GM19240 (cell line): ENCODE measurements at regions not wholly inside any gene's neighbourhood (a gene's known extent, or its start where the extent isn't known, plus 50 kb on each side); places are given as distances from the start of the nearest gene placed in this dataset.
"Not testable (repeated sequence)": the region's sequence is repeated elsewhere in the genome, so short reads cannot be mapped to it uniquely, and the experiment has no call there.

Experiments used
- DNase-seq: peaks from one replicate; pipeline ENCODE4 v3.0.0; 2011; ENCODE audit warnings: low spot score; ENCODE audit not compliant: insufficient read length

DNA sequence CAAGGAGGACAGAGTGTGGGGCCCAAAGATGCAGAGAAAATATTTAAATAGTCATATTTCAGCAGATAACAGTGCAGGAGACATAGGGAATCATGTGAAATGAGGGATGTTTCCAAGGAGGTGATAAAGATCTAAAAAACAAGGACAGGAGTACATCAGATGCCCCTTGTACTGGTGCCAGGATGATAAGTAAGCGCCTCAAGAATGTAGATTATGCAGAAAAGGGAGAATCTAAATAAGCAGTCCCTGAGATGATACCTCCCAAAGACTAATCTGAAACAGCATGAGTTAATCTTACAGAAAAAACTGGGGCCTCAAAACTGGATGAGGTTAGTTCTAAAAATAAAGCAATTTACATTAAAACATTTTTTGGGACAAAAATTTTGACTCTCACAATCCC lies 136.1 kb upstream of the WDFY3 start:
- DNase-seq, result no peak

DNA sequence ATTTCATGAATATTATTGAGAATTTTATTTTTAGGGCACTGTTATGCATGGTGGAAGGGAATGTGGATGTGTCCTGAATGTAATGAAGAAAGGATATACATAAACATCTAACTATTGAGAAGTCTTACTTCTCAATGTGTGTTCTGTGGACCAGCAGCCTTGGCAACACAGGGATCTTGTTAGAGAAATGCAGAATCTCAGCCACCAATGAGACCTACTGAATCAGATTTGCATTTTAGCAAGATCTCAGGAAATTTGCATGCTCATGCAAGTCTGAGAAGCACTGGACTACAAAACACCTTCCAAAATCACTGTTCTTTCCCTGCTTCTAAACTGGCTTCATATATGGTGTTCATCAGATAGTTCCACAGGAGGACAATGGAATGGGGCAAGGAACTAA lies 139.7 kb upstream of the WDFY3 start:
- DNase-seq, result no peak

DNA sequence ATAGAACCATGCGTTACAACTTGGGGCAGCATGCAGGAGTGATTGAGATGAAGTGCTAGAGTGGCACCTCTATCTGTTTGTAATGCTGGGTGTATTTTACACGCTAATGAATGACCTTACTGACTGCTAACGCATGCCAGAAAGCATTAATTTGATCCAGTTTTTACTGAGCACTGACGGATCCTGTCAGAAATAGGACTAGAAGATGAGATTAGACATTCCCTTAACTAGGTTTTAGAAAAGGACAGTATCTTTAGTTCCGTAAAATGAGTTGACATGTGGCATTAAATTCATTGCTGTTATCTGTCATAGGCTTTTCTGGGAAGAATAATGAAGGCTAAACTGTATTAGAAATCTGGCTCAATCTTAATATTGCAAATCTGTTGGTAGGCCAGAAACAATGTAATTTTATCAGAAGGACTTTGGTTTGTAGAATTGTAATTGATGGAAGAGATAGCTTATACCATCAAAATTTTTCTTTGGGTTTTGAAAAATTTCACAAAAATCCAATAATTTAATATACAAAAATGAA lies 140.4 kb upstream of the WDFY3 start:
- DNase-seq, result no peak

DNA sequence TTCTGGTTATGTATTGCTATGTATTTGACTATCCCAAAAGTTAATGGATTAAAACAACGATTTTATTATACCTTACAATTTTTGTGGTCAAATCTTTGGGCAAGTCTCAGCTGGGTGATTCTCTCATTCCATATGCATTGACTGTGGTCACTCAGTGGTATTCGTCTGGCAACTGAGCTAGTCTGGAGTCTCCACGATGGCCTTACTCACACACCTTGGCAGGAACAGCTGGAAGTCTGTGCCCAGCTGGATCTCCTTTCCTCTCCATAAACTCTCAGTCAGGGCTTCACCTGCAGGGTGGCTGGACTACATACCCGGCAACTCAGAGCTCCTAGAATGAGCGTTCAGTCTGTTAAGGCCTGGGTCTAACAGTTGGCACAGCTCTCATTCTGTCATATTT lies 141.1 kb upstream of the WDFY3 start:
- no peak for DNase-seq

DNA sequence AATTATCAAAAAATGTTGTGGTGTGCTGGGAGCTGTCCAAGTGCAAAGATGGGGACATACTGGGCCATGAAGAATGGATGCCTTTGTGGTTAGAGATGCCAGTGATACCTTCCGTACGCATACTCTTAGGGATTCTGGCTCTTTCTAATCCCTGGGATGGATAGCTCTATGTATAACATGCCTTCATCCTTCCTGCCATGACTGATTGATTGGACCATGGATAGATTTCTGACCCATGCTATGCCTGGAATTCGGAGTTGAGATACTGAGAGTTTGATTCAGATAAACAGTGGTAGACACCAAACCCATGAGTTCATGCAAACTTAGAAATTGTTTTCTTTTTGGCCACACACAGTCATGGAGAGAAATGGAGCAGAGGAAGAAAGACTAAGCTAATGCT lies 147.2 kb upstream of the WDFY3 start:
- DNase-seq, result no peak

DNA sequence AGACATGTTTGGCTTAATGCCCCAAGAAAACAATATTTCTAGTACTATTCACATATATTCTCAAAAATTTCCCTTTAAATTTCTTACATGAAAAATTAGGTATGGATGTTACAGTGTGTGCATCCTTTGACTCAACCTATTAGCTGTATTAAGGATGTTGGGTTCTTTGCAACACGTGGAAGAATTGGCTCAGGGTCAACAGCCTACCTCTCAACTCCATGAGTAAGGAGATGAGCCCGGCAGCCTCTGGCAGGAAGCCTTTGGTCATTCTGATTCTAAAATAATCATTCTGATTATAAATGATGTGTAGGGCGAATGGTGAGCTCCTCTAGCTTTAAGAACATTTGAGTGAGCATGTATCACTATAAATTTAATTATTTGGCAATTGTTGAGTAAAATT lies 148.0 kb upstream of the WDFY3 start:
- no peak for DNase-seq

DNA sequence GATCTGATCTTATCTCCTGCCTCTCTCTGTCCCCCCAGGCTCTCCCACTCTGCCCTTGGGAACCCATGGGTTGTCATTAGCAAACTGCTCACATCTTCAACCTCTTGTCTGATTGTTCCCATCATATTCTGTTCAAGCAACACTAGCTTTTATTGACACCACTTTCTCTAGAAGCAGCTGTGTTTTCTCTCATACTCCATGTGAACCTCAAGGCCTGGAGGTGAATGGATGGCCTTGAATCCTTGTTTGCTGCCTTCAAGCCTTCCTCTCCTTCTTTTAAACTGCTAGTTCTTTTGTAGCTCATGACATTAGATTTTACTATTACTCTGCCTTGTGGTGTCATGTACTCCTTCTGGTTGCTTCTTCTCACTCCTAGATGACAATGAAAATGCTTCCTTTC lies 149.5 kb upstream of the WDFY3 start:
- no peak for DNase-seq

DNA sequence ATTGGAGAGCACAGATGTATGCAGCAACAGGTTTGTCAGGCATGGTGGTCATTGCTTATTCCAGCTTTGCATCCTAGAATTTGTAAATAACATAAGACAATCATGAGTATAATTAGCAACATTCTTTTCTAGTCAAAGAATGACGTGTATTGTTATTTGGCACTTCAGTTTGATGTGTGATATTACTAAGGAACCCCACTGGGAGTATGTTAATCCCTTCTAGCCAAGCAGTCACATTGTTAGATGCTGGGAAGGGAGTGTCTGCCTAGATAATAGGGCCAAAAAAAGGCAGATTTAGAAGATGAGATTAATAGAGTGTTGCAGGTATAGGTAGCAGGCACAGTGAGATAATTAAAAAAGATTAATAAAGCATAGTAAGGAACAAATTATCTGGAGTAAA lies 159.2 kb upstream of the WDFY3 start:
- no peak for DNase-seq

DNA sequence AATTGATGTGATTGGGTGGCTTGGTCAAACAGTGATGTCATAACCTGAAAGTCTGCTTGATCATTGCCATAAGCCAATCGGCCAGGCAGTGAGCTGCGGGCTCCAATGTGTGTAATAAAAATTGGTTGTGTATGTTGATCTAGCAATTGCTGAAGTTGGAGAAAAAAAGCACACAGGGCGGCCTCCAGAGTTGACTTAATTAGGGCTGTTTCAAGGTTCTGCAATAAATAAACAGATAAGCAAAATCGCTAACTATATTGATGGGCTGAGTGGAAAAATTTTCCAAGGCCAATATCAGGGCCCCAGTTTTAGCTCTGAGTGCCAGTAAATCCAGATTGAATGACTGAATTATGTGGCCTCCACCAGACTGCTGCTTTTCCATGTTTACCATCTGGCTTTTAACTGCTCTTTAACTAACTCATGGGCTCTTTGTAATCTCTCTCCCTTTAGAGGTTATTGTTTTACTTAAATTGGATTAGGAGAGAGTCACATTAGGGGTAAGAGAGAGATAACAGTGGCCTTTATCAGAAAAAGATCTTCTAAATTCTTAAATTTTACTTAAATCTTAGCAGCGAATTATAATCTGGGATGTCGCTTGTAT lies 160.6 kb upstream of the WDFY3 start:
- no peak for DNase-seq

DNA sequence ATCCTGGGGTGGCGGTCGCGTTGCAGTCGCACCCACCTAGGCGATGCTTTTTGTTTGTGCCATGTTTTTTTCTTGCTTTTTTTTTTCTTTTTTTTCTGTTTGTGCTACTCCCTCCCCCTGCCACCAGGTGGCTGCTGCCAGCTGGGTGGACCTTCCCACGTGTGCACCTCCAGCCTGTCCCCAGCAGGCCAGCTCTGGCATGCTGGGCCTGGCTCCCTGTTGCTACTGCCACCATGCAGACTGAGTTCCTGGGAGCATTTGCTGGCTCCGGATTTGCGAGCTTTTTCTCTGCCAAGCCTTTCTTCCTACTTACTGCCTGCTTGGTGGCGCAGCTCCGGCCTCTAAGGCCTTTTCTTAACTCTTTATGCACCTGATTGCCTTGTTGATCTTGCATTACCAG lies 161.2 kb upstream of the WDFY3 start:
- DNase-seq, result peak; percentile 1

DNA sequence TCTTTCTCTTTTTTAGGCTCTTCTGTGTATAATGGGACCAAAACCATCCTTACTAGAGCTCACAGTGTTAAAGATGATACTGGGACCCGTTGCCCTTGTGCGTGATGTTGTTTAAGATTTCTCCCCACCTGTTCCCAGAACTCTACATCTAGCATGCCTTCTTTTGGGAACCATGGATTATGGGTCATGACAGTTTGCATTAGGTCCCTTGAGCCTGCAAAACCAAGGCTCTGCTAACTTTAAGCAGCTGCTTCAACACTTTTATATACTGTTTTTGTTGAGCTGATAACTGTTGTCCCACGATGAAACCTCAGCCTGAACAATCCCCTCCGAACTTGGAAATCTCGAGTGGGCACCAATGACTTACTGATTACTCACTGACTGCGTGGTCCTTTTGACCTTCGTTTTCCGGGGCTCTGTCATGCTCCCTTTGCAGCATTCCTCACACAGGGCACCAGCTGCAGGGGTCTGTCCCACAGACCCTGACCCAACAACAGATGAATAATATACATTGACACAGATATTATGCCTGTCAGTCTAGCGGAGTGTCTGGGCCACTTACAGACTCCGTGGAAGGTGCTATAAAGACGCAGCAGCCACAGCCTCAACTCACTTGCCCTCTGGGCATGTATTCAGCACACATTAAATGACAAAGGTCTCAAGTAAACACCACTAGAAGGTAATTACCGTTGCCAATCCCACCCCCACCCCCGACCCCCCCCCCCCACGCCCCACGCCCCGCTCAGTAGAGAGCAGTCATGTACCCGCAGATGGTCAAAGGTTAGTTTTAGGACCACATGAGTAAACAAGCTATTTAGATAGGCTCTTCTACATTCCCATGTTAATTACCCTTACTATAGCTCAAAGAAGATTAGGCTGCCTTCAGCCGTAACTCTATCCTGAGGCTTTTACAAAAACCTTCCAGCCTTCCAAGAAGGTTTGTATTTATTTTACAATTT lies 162.0 kb upstream of the WDFY3 start:
- DNase-seq, result no peak

DNA sequence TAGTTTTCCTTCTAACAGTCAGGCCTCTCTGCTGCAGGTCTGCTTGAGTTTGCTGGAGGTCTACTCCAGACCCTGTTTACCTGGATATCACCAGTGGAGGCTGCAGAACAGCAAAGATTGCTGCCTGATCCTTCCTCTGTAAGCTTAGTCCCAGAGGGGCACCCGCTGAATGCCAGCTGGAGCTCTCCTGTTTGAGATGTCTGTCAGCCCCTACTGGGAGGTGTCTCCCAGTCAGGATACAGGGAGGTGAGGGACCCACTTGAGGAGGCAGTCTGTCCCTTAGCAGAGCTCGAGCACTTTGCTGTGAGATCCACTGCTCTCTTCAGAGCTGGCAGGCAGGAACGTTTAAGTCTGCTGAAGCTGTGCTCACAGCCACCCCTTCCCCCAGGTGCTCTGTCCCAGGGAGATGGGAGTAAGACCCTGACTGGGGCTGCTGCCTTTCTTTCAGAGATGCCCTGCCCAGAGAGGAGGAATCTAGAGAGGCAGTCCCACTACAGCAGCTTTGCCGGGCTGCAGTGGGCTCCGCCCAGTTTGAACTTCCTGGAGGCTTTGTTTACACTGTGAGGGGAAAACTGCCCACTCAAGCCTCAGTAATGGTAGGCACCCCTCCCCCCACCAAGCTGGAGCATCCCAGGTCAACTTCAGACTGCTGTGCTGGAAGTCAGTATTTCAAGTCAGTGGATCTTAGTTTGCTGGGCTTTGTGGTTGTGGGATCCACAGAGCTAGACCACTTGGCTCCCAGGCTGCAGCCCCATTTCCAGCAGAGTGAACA lies 163.1 kb upstream of the WDFY3 start:
- DNase-seq, result not testable (repeated sequence)

DNA sequence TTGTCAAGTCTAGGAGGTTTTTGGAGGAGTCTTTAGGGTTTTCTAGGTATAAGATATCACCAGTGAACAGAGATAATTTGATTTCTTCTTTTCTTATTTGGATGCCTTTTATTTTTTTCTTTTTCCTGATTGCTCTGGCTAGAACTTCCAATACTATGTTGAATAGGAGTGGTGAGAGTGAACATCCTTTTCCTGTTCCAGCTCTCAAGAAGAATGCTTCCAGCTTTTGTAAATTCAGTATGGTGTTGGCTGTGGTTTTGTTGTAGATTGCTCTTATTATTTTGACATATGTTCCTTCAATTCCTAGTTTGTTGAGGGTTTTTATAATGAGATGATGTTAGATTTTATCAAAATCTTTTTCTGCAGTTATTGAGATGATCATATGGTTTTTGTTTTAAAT lies 165.6 kb upstream of the WDFY3 start:
- no peak for DNase-seq

DNA sequence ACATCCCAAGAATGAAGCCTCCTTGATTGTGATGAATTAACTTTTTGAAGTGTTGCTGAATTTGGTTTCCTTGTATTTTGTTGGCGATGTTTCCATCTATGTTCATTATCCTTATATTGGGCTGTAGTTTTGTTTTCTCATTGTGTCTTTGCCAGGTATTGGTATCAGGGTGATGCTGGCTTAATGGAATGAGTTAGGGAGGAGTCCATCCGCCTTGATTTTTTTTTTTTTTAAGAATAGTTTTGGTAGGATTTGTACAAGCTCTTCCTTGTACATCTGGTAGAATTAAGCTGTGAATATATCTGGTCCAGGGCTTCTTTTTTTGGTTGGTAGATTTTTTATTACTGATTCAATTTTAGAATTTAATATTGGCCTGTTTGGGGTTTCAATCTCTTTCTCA lies 166.1 kb upstream of the WDFY3 start:
- no peak for DNase-seq

DNA sequence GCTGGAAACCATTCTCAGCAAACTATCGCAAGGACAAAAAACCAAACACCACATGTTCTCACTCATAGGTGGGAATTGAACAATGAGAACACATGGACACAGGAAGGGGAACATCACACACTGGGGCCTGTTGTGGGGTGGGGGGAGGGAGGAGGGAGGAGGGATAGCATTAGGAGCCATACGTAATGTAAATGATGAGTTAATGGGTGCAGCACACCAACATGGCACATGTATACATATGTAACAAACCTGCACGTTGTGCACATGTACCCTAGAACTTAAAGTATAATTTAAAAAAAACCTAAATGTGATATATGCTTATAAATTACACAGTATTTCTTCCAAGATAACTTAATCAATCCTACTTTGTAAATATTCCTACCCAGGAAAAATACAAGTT lies 173.3 kb upstream of the WDFY3 start:
- not testable (repeated sequence) for DNase-seq

DNA sequence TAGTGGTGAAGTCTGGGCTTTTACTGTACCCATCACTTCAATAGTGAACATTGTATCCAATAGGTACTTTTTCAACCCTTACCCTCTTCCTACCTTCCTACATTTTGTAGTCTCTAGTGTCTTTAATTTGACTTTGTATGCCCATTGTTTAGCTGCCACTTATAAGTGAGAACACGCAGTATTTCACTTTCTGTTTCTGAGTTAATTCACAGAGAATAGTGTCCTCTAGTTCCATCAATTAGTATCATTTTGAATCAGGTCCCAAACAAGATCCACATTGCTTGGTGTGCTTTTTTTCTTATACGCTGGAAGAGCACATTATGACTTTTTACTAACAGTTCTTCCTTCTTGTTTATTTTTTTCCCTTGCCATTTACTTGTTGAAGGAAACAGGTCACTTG lies 176.0 kb upstream of the WDFY3 start:
- DNase-seq, result no peak

DNA sequence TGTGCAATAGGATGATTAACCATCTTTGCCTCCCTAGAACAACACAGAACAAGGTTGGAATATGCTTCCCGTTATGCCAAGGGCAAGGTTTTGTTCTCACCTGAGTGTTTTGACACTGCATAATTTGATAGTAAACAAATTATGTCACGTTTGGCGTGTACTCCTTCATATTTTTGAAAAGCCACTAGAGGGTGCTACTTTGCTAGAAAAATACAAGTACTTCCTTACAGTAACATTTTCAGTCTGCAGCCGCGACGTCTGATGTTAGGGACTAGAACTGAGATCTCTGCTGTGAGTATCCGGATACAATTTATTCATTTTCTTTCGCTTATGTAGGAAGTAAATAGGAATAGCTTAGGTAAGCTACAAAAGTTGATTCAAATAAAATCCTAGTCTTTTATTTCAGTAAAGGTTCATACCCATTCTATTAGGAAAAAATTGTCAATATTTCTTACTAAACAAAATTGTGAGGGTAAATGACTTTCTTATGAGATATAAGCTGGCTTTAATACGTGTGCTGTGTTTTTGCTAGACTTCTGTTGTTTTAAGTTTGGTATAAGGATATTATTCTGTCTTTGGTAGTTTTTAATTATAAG lies 181.1 kb upstream of the WDFY3 start:
- DNase-seq, result peak; percentile 3

DNA sequence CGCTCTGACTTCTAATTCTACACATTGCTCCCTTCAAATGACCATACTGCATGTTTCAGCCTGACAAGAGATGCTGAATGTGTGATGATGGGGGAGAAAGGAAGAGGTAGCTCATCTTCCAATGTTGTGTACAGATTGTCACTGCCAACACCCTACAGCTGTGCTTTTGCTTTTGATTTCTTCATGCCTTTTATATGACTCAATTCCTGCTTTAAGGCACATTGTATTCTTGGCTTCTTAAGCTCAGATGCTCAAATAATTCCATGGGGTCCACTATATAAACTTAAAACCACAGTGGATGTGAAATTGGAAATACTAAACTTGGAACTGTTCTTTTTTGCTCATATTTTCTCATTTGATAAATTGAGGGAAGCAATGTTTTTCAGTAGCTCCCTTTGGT lies 183.2 kb upstream of the WDFY3 start:
- DNase-seq, result no peak

DNA sequence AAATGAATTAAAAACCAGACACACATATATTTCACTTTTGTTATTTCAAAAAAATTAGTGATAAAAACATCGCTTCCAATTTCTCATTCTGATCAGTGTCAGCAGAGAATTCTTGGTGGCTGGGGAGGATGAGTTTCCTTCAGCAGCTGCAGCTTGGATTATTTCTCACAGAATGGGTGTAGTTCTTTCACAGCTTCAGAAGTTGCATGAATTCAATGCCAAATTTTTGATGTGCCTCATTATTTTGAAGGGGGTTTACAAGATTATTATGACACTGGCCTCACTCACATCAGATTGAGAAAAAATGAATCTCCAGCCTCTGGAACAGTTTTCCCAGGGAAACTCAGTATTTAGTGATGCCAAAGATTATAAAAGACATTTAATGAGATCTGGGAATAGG lies 184.9 kb upstream of the WDFY3 start:
- no peak for DNase-seq

DNA sequence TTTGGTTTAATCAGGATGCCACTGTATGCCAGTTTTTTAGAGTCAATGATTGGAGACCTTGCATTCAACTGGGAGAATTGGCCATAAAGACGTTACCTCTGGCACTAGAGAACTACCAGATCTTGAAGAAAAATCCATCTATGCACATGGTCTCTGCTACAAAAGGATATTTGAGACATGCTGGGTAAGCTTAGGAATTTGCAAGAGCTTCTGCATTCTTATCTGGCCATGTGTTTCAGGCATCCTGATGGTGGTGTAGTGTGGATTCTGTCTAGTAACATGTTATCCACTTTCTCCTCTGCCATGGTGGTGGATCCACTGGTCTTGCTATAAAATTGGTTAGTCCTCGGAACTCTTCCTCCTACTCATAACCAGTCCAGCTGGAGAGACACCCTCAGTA lies 185.3 kb upstream of the WDFY3 start:
- DNase-seq, result no peak

DNA sequence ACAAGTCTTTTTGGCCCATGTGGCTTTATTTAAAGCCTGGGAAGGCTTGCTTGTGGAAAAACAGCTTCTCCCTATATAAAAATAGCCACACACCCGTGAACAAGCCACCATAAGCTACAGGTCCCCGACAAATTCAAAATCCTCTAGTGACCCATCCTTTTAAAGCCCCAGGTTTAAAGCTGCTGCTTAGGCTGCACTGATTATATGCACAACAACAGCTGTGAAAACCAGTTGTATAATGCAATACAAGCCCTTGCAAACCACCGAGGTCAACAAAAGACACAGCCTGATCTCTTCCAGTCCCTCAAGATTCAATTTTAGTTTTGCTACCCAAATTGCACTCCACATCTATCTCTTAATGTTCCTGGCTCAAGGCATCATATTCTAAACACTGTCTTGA lies 186.0 kb upstream of the WDFY3 start:
- DNase-seq, result no peak

DNA sequence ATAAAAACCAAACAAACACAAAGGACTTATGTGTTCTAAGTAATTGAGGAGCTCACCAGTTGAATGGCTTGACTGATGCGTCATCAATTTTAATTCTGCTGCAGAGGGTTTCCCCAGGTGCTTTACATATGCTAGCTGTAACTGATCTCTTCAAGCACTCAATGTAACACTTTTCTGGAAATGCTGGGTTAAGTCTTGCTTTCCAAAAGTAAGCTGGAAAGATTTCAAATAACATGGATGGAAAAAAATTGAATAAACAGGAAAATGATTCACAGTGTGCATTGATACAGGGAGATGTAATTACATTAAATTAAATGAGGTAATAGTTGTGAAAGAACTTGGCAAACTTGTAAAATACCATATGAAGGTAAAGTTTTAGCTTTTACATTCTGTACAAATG lies 186.7 kb upstream of the WDFY3 start:
- no peak for DNase-seq
